HL-60 (cell line): ENCODE measurements at regions not wholly inside any gene's neighbourhood (a gene's known extent, or its start where the extent isn't known, plus 50 kb on each side); places are given as distances from the start of the nearest gene placed in this dataset.

Experiments used
- GABPA ChIP-seq: IDR thresholded peaks from 2 replicates; pipeline ENCODE4 v1.6.1; 2012; ENCODE audit warnings: low read depth
- POLR2AphosphoS5 ChIP-seq: IDR thresholded peaks from 2 replicates; pipeline ENCODE4 v1.6.1; 2012; ENCODE audit warnings: low read depth
- SPI1 ChIP-seq: IDR thresholded peaks from 2 replicates; pipeline ENCODE4 v1.6.1; 2012; ENCODE audit warnings: low read depth, mild to moderate bottlenecking, borderline replicate concordance
- TF ChIP-seq, protein P1 (sequence below): IDR thresholded peaks from one replicate; pipeline ENCODE4 v1.5.1; 2011; ENCODE audit warnings: low read length, control low read depth, inconsistent platforms; ENCODE audit not compliant: insufficient read depth
- TF ChIP-seq, protein P2 (sequence below): IDR thresholded peaks from 2 replicates; pipeline ENCODE4 v1.6.1; 2012; ENCODE audit warnings: low read depth; ENCODE audit not compliant: insufficient replicate concordance

DNA sequence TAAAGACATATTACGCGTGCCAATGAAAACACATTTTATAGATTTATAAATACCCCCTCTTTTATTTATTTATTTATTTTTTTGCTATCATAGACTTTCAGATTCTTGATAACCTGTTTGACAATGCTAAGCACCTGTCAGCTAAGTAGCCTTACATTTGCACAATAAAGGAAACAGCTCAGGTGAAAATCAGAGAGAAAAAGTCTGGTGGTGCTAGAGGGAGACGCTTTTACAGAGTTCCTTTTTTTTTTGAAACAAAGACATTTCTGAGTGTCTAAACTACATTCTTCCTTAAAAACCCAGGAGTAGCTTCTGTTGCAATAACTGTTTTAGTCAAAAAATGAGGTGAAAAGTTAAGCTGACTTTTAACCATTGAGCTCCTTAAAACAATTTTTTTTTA is 1611.6 kb downstream of the NCAM2 start:
- TF ChIP-seq, protein P1, sequence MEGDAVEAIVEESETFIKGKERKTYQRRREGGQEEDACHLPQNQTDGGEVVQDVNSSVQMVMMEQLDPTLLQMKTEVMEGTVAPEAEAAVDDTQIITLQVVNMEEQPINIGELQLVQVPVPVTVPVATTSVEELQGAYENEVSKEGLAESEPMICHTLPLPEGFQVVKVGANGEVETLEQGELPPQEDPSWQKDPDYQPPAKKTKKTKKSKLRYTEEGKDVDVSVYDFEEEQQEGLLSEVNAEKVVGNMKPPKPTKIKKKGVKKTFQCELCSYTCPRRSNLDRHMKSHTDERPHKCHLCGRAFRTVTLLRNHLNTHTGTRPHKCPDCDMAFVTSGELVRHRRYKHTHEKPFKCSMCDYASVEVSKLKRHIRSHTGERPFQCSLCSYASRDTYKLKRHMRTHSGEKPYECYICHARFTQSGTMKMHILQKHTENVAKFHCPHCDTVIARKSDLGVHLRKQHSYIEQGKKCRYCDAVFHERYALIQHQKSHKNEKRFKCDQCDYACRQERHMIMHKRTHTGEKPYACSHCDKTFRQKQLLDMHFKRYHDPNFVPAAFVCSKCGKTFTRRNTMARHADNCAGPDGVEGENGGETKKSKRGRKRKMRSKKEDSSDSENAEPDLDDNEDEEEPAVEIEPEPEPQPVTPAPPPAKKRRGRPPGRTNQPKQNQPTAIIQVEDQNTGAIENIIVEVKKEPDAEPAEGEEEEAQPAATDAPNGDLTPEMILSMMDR = no peak
- TF ChIP-seq POLR2AphosphoS5 (no peak), SPI1 (peak; percentile 67), GABPA (no peak)
- TF ChIP-seq, protein P2, sequence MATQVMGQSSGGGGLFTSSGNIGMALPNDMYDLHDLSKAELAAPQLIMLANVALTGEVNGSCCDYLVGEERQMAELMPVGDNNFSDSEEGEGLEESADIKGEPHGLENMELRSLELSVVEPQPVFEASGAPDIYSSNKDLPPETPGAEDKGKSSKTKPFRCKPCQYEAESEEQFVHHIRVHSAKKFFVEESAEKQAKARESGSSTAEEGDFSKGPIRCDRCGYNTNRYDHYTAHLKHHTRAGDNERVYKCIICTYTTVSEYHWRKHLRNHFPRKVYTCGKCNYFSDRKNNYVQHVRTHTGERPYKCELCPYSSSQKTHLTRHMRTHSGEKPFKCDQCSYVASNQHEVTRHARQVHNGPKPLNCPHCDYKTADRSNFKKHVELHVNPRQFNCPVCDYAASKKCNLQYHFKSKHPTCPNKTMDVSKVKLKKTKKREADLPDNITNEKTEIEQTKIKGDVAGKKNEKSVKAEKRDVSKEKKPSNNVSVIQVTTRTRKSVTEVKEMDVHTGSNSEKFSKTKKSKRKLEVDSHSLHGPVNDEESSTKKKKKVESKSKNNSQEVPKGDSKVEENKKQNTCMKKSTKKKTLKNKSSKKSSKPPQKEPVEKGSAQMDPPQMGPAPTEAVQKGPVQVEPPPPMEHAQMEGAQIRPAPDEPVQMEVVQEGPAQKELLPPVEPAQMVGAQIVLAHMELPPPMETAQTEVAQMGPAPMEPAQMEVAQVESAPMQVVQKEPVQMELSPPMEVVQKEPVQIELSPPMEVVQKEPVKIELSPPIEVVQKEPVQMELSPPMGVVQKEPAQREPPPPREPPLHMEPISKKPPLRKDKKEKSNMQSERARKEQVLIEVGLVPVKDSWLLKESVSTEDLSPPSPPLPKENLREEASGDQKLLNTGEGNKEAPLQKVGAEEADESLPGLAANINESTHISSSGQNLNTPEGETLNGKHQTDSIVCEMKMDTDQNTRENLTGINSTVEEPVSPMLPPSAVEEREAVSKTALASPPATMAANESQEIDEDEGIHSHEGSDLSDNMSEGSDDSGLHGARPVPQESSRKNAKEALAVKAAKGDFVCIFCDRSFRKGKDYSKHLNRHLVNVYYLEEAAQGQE = no peak
